ENCODE measurements at regions not wholly inside any gene's neighbourhood (a gene's known extent, or its start where the extent isn't known, plus 50 kb on each side); places are given as distances from the start of the nearest gene placed in this dataset.

- TF ChIP-seq EGR1 (IDR thresholded peaks at IDR 0.05) (no peak), REST (IDR thresholded peaks at IDR 0.05; ENCODE audit: low read depth) (no peak), FOXM1 (IDR thresholded peaks at IDR 0.05; ENCODE audit: borderline replicate concordance, low read depth) (no peak), MAX (IDR thresholded peaks at IDR 0.05) (no peak), TAF1 (IDR thresholded peaks at IDR 0.05; ENCODE audit: low read depth) (no peak), CEBPB (IDR thresholded peaks at IDR 0.05) (no peak), EP300 (IDR thresholded peaks at IDR 0.05; ENCODE audit: borderline replicate concordance) (no peak), TCF12 (IDR thresholded peaks at IDR 0.05; ENCODE audit: low read depth) (no peak), RAD21 (IDR thresholded peaks at IDR 0.05; ENCODE audit: low read depth) (no peak), CREB1 (IDR thresholded peaks at IDR 0.05; ENCODE audit: low read depth) (no peak)
Observed at GRCh38 chr2:7829241-7829640, 852.6 kb upstream of the ID2 start.
